DOHH2 (cell line): ENCODE measurements at regions not wholly inside any gene's neighbourhood (a gene's known extent, or its start where the extent isn't known, plus 50 kb on each side); places are given as distances from the start of the nearest gene placed in this dataset.
"Not testable (repeated sequence)": the region's sequence is repeated elsewhere in the genome, so short reads cannot be mapped to it uniquely, and the experiment has no call there.

Source experiments
- H3F3A ChIP-seq: fragments of 200-600 bp; sonication (generic), shearing (Covaris generic); 2 replicates; pipeline ENCODE4 v1.6.0; 2016; ENCODE audit warnings: antibody characterized with exemption, mild to moderate bottlenecking; ENCODE audit not compliant: control insufficient read depth, insufficient read depth
- H3K27ac ChIP-seq: fragments of 200-600 bp; sonication (generic); 2 replicates; pipeline ENCODE4 v1.5.1; 2014; ENCODE audit warnings: low read depth, mild to moderate bottlenecking, low read length, moderate library complexity
- H3K27me3 ChIP-seq: fragments of 200-600 bp; sonication (generic); 2 replicates; pipeline ENCODE4 v1.6.1; 2014; ENCODE audit warnings: mild to moderate bottlenecking, low read length, mixed read lengths; ENCODE audit not compliant: control insufficient read depth
- H3K36me3 ChIP-seq: fragments of 200-600 bp; sonication (generic); 2 replicates; pipeline ENCODE4 v1.6.1; 2014; ENCODE audit warnings: mild to moderate bottlenecking, low read length, moderate library complexity, mixed read lengths; ENCODE audit not compliant: control insufficient read depth
- H3K4me1 ChIP-seq: fragments of 200-600 bp; sonication (generic); 2 replicates; pipeline ENCODE4 v1.6.1; 2014; ENCODE audit warnings: mild to moderate bottlenecking, low read length, mixed read lengths; ENCODE audit not compliant: control insufficient read depth
- H3K4me2 ChIP-seq: fragments of 200-600 bp; sonication (generic); 2 replicates; pipeline ENCODE4 v1.6.0; 2014; ENCODE audit warnings: mild to moderate bottlenecking, low read length, moderate library complexity
- H3K4me3 ChIP-seq: fragments of 200-600 bp; sonication (generic); 2 replicates; pipeline ENCODE4 v1.5.1; 2014; ENCODE audit warnings: mild to moderate bottlenecking, low read length, mixed read lengths
- H3K79me2 ChIP-seq: fragments of 200-600 bp; sonication (generic); 2 replicates; pipeline ENCODE4 v1.6.1; 2014; ENCODE audit warnings: mild to moderate bottlenecking, low read length, mixed read lengths; ENCODE audit not compliant: control insufficient read depth
- H3K9me2 ChIP-seq: fragments of 200-600 bp; sonication (generic); replicated peaks from 2 replicates; pipeline ENCODE4 v1.6.1; 2014; ENCODE audit warnings: mild to moderate bottlenecking, low read length, mixed read lengths; ENCODE audit not compliant: control insufficient read depth
- H3K9me3 ChIP-seq: fragments of 200-600 bp; sonication (generic); 2 replicates; pipeline ENCODE4 v1.6.1; 2014; ENCODE audit warnings: antibody characterized with exemption, low read length, mixed read lengths; ENCODE audit not compliant: control insufficient read depth, insufficient read depth
- H4K20me1 ChIP-seq: fragments of 200-600 bp; sonication (generic); 2 replicates; pipeline ENCODE4 v1.6.0; 2014; ENCODE audit warnings: low read depth, mild to moderate bottlenecking, antibody characterized with exemption, low read length, moderate library complexity; ENCODE audit not compliant: control insufficient read depth, insufficient read depth
- EZH2phosphoT487 ChIP-seq: fragments of 200-600 bp; sonication (generic); IDR thresholded peaks from 2 replicates; pipeline ENCODE4 v1.6.1; 2017; ENCODE audit warnings: borderline replicate concordance, mild to moderate bottlenecking, antibody characterized with exemption, low read length, moderate library complexity, mixed read lengths
- TF ChIP-seq, protein P1 (sequence below): fragments of 200-600 bp; sonication (generic); IDR thresholded peaks from one replicate; pipeline ENCODE4 v1.5.1; 2014; ENCODE audit warnings: antibody characterized with exemption, mild to moderate bottlenecking, low read depth, low read length; ENCODE audit not compliant: poor library complexity, severe bottlenecking

DNA sequence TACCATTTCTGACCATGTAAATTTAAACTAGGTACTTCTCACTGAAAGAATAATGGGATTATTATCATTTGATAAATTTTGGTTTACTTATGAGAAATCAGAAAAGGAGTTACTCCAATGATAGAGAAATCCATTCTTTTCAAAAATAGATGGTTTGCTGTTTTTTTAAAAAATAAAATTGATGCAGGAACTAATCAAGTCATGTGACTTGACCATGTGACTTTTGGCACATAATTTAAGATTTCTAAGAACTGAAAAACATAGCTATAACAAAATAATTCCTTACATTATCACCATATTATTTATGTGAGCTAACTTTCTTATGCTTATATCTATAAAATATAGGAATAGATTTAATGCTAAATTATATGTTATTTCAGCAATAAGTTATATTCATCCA is 247.1 kb upstream of the FIGN start:
- Histone ChIP-seq H3F3A (no peaks in the 10 kb centered on the region), H4K20me1 (no peaks in the 10 kb centered on the region), H3K27me3 (no peaks in the 10 kb centered on the region), H3K4me2 (no peak overlapping the region), H3K9me3 (no peaks in the 10 kb centered on the region), H3K4me1 (no peaks in the 10 kb centered on the region), H3K9me2 (no peaks in the 10 kb centered on the region), H3K27ac (no peak overlapping the region), H3K79me2 (no peaks in the 10 kb centered on the region), H3K36me3 (no peaks in the 10 kb centered on the region), H3K4me3 (no peak overlapping the region)
- TF ChIP-seq, protein P1, sequence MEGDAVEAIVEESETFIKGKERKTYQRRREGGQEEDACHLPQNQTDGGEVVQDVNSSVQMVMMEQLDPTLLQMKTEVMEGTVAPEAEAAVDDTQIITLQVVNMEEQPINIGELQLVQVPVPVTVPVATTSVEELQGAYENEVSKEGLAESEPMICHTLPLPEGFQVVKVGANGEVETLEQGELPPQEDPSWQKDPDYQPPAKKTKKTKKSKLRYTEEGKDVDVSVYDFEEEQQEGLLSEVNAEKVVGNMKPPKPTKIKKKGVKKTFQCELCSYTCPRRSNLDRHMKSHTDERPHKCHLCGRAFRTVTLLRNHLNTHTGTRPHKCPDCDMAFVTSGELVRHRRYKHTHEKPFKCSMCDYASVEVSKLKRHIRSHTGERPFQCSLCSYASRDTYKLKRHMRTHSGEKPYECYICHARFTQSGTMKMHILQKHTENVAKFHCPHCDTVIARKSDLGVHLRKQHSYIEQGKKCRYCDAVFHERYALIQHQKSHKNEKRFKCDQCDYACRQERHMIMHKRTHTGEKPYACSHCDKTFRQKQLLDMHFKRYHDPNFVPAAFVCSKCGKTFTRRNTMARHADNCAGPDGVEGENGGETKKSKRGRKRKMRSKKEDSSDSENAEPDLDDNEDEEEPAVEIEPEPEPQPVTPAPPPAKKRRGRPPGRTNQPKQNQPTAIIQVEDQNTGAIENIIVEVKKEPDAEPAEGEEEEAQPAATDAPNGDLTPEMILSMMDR: no peak
- TF ChIP-seq EZH2phosphoT487: no peak

DNA sequence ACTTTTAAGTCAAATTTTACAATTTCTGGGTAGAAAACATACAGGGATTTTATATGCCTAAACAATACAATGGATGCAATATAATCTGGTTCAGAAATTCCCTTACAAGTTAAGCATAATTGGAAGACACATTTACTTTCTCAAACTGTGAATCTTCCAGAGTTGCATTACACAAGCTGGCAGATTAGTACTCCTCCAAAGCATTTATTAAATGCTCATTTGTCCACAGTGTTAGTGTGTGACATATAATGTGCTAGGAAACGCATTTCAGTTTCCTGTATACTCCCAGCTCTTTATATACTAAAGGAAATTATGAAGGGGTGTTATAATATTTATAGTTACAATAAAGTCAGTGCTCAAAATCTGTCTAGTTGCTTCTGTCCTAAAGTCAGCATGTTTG is 239.0 kb upstream of the FIGN start:
- no peaks in the 10 kb centered on the region for H3K79me2 ChIP-seq
- TF ChIP-seq EZH2phosphoT487: no peak
- TF ChIP-seq, protein P1: no peak
- H3K27me3 ChIP-seq: no peaks in the 10 kb centered on the region
- no peaks in the 10 kb centered on the region for H4K20me1 ChIP-seq
- no peak overlapping the region for H3K4me3 ChIP-seq
- H3F3A ChIP-seq: no peaks in the 10 kb centered on the region
- H3K9me3 ChIP-seq: no peaks in the 10 kb centered on the region
- H3K9me2 ChIP-seq: no peaks in the 10 kb centered on the region
- no peaks in the 10 kb centered on the region for H3K4me1 ChIP-seq
- no peaks in the 10 kb centered on the region for H3K36me3 ChIP-seq
- H3K4me2 ChIP-seq: no peak overlapping the region
- no peak overlapping the region for H3K27ac ChIP-seq

DNA sequence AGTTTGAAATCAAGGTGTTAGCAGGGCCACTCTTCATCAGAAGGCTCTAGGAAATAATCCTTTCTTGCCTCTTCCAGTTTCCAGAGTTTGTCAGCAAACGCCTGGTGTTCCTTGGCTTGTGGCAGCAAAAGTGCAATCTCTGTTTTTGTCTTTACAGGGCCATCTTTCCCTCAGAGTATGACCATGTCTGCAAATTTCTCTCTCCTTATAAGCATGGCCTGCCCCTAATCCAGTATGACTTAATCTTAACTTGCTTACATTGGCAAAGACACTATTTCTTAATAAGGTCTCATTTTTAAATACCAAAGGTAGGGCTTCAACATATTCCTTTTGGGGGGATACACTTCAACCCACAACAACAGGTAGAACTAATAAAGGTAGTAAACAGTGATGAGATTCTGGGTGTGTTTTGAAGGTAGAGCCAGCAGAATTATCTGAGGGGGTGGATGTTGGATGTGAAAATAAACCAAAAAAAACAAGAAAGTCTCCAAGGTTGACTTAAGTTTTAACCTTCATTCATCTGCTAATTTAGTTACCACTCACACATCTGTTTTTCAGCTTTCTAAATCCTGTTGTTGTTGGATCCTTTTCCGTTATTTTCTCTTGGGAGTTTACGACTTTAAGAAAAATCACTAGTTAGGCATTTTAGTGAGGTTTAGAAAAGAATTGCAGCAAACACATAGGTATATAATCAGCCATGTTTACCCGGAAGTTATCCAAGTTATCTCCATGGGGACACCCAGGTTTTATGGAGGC is 234.4 kb upstream of the FIGN start:
- no peak overlapping the region for H3K4me3 ChIP-seq
- H4K20me1 ChIP-seq: no peaks in the 10 kb centered on the region
- TF ChIP-seq, protein P1: no peak
- no peak for TF ChIP-seq EZH2phosphoT487
- H3K9me3 ChIP-seq: no peaks in the 10 kb centered on the region
- H3K27ac ChIP-seq: no peak overlapping the region
- H3F3A ChIP-seq: no peaks in the 10 kb centered on the region
- H3K4me1 ChIP-seq: no peaks in the 10 kb centered on the region
- H3K9me2 ChIP-seq: no peaks in the 10 kb centered on the region
- H3K36me3 ChIP-seq: no peaks in the 10 kb centered on the region
- H3K27me3 ChIP-seq: no peaks in the 10 kb centered on the region
- no peaks in the 10 kb centered on the region for H3K79me2 ChIP-seq
- H3K4me2 ChIP-seq: no peak overlapping the region

DNA sequence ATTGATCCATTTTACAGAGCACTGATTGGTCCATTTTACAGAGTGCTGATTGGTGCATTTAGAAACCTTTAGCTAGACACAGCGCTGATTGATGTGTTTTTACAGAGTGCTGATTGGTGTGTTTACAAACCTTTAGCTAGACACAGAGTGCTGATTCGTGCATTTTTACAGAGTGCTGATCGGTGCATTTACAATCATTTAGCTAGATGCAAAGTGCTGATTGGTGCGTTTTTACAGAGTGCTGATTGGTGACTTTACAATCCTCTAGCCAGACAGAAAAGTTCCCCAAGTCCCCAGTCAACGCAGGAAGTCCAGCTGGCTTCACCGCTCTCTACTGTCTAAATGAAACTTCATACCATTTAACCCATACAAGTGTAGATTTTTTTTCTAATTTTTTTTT is 228.5 kb upstream of the FIGN start:
- not testable (repeated sequence) for H3K9me2 ChIP-seq

More for the DNA sequence above, 228.5 kb upstream of the FIGN start:
- not testable (repeated sequence) for H3K79me2 ChIP-seq, H3F3A ChIP-seq, H3K27ac ChIP-seq, H3K27me3 ChIP-seq, H4K20me1 ChIP-seq, H3K4me2 ChIP-seq, H3K4me1 ChIP-seq, H3K9me3 ChIP-seq, H3K4me3 ChIP-seq, H3K36me3 ChIP-seq
